ENCODE measurements at regions not wholly inside any gene's neighbourhood (a gene's known extent, or its start where the extent isn't known, plus 50 kb on each side); places are given as distances from the start of the nearest gene placed in this dataset.

DNA sequence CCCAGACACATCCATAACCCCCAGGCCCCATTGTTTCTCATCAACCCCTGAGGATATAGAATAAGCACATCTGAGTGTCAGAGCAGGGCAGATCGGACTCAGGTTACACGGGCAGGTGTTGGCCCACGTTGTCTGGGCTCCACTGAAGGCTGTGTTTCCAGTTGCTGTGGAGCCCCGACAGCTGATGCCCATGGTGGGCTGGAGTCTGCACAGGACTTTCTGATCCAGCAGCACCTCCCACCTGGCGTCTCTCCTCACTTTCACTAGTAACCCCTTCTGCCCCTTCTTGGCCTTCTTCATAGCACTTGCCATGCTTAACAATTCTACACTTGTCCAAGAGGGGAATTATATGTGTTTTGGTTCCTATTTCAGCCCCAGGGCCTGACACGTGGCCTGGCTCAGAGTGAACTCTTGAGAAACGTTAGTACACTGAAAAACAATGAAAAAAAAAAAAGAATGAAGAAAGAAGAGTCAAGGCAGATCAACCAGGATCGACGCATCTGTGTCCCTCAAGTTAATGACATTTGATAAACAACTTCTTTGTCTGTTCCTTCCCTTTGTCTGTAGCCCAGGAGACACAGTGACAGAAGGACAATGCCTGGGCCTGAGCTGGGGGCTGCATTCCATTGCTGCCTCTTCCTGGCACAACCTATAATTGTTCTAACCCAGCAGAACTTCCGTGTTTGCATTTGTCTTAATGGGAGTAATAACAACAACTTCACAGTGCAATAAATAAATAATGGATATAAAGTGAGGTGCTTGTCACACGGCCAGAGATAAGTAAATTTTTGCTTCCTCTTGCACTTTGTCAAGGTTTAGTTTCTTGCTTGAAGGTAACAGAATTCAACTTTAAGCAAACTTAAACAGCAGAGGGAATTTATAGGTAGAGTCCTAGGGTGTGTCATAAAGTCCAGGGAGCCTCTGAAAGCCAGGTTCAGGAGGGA lies 224.2 kb upstream of the SSTR4 start:
- Mint-ChIP-seq H3K4me1 (no peaks in the 10 kb centered on the region), H3K27me3 (no peaks in the 10 kb centered on the region), H3K9me3 (ENCODE audit: low read depth) (no peaks in the 10 kb centered on the region), H3K36me3 (ENCODE audit: low read depth) (no peaks in the 10 kb centered on the region), H3K27ac (no peak overlapping the region), H3K4me3 (no peak overlapping the region)
- ATAC-seq, result no peak
- no peak for DNase-seq
- ChIA-PET CTCF (no interaction called here), POLR2A (no interaction called here)
- intact Hi-C loops (cut with DNase I, micrococcal nuclease), result no loop called here

DNA sequence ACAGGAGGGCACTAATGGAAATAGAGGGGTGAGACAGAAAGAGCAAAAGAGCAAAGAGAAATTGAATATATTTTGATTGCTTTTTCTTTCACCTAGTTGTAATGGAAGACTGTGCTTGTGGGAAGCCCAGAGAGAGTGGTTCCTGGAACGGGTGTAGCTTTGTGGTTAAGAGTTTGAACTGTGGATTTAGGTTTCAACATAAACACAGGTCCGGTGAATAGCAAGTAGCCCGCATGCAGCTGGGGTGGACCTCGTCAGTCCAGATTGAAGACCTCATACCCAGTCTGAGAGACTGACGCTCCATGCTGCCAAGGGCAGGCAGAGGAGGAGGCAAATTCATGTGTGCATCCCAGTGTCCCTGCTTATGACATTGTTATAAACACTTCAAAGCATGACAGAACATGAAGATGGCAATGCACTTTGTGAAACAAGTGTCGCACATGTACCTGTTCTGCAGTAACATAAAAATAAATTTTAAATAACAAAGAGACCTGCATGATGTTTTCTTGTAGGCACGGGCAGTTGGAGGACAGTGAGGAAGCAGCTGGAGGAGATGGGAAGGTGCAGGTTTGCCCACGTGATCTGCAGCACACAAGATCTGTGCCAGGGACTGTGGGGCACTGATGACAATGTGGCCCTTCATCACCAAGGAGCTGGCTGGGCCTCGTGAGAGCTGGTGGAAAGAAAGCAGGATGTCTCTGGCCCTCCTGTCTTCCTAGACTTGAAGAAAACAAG lies 220.5 kb upstream of the SSTR4 start:
- ATAC-seq (no peak), DNase-seq (no peak)
- Mint-ChIP-seq H3K9me3 (ENCODE audit: low read depth) (no peaks in the 10 kb centered on the region), H3K27me3 (no peaks in the 10 kb centered on the region), H3K4me1 (no peaks in the 10 kb centered on the region), H3K4me3 (no peak overlapping the region), H3K36me3 (ENCODE audit: low read depth) (no peaks in the 10 kb centered on the region), H3K27ac (no peak overlapping the region)
- ChIA-PET POLR2A (no interaction called here), CTCF (interaction anchor here (0.6 kb wide), 1 partner anchor 290 kb away, joined by 4 read pairs; no protein-coding TSS in a partner anchor)
- intact Hi-C loops (cut with DNase I, micrococcal nuclease), result no loop called here

DNA sequence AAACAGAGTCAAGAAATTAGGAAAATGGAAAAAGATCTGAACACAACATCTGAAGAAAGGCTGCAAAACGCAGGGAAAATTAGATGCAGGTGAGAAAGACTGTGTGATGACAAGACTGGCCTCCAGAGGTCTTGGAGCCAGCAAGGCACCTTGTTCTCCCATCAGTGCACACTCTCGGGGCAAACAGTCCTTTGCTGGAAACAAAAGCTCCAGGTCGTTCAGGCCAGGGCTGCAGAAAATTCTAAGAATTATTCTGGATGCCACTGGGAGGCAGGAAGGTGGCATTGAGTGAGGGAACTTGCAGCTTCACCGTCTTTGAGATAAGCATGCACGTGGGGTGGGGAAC lies 219.9 kb upstream of the SSTR4 start:
- DNase-seq (no peak), ATAC-seq (no peak)
- intact Hi-C loops (cut with DNase I, micrococcal nuclease), result no loop called here
- ChIA-PET CTCF (interaction anchor here (0.6 kb wide), 1 partner anchor 289 kb away, joined by 4 read pairs; no protein-coding TSS in a partner anchor), POLR2A (no interaction called here)
- H3K4me1 Mint-ChIP-seq, result no peaks in the 10 kb centered on the region
- H3K36me3 Mint-ChIP-seq (ENCODE audit: low read depth), result no peaks in the 10 kb centered on the region
- no peak overlapping the region for H3K27ac Mint-ChIP-seq
- H3K9me3 Mint-ChIP-seq (ENCODE audit: low read depth), result no peaks in the 10 kb centered on the region
- H3K27me3 Mint-ChIP-seq, result no peaks in the 10 kb centered on the region
- no peak overlapping the region for H3K4me3 Mint-ChIP-seq

DNA sequence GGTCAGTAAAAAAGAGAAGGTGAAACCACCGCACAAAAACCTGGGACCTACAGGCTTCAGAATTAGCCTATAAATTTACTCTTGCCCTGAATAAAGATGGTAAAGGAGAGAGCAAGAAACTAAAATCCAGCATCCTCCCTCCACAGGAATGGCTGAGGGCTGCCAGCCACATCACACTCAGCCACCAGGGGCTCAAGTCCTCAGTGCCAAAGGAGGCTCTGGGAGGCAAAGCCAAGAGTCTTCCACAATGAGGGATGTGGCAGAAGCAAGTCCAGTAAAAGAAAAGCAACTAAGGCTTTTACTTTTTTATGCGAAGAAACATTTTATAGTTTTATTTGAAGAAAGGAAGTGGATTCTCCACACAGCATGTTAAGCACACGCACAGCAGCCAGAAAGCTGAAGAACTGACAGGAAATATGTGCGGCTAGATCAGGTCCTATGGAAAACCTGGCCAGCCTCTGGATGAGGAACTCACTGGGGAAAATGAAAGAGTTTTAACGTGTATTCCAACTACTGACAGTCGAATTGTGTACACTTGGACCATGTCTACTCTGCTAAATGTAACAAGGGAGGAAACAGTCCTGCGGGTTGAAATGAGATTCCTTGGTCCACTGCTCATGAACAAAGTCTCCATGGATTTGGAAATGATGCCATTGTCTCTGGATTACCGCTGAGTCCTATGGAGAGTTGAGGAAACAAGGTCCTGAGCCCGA lies 219.4 kb upstream of the SSTR4 start:
- intact Hi-C loops (cut with DNase I, micrococcal nuclease), result no loop called here
- CTCF ChIA-PET, result interaction anchor here (0.6 kb wide), 1 partner anchor 289 kb away, joined by 4 read pairs; no protein-coding TSS in a partner anchor
- POLR2A ChIA-PET, result no interaction called here
- Mint-ChIP-seq H3K27me3 (no peaks in the 10 kb centered on the region), H3K36me3 (ENCODE audit: low read depth) (no peaks in the 10 kb centered on the region), H3K27ac (no peak overlapping the region), H3K4me3 (no peak overlapping the region), H3K9me3 (ENCODE audit: low read depth) (no peaks in the 10 kb centered on the region), H3K4me1 (no peaks in the 10 kb centered on the region)
- no peak for DNase-seq
- no peak for ATAC-seq

DNA sequence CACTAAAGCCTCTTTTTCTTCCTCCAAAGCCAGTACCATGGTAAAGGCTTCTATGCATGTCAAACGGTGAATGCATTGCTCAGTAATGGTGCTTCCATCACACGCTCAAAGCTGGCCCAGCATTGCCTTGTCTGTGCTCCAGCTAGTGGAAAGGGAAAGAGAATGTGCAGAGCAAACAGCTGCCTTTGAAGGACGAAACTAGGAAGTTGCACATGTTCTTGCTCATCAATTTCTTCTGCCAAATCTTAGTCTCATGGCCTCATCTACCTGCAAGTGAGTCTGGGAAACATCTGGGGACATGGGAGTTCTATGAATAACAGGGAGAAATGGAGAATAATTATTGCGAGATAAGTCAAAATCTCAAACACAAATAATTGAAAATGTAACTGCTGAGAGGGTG lies 216.5 kb upstream of the SSTR4 start:
- Mint-ChIP-seq H3K9me3 (ENCODE audit: low read depth) (no peaks in the 10 kb centered on the region), H3K36me3 (ENCODE audit: low read depth) (no peaks in the 10 kb centered on the region), H3K4me3 (no peak overlapping the region), H3K27ac (no peak overlapping the region), H3K27me3 (no peaks in the 10 kb centered on the region), H3K4me1 (no peaks in the 10 kb centered on the region)
- POLR2A ChIA-PET, result no interaction called here
- no peak for DNase-seq
- no peak for ATAC-seq
- intact Hi-C loops (cut with DNase I, micrococcal nuclease), result no loop called here
- CTCF ChIA-PET, result interaction anchor here (1.1 kb wide), 1 partner anchor 480 kb away, joined by 3 read pairs; no protein-coding TSS in a partner anchor

DNA sequence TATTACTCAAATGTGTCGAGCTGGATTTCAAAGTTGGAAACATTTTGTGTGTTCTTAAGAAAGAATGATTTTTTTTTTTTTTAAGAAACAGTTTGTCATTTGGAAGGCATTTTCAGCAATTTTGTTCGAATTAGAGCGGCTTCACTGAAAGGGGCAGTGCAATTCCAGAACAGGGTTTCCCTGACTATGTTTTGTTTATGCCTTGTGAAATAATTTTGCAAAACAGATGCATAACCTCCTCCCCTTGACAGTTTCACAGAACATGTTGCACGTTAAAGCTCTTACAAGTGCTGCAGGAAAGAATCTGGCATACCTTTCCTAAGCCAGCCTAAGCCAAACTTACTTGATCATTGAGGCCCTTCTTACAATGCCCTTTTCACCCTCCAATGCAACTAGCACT lies 216.0 kb upstream of the SSTR4 start:
- ATAC-seq (no peak), DNase-seq (no peak)
- CTCF ChIA-PET, result interaction anchor here (1.1 kb wide), 1 partner anchor 481 kb away, joined by 3 read pairs; no protein-coding TSS in a partner anchor
- H3K9me3 Mint-ChIP-seq (ENCODE audit: low read depth), result no peaks in the 10 kb centered on the region
- H3K4me1 Mint-ChIP-seq, result no peaks in the 10 kb centered on the region
- no peaks in the 10 kb centered on the region for H3K27me3 Mint-ChIP-seq
- no peak overlapping the region for H3K4me3 Mint-ChIP-seq
- H3K36me3 Mint-ChIP-seq (ENCODE audit: low read depth), result no peaks in the 10 kb centered on the region
- intact Hi-C loops (cut with DNase I, micrococcal nuclease), result no loop called here
- H3K27ac Mint-ChIP-seq, result no peak overlapping the region
- POLR2A ChIA-PET, result no interaction called here

DNA sequence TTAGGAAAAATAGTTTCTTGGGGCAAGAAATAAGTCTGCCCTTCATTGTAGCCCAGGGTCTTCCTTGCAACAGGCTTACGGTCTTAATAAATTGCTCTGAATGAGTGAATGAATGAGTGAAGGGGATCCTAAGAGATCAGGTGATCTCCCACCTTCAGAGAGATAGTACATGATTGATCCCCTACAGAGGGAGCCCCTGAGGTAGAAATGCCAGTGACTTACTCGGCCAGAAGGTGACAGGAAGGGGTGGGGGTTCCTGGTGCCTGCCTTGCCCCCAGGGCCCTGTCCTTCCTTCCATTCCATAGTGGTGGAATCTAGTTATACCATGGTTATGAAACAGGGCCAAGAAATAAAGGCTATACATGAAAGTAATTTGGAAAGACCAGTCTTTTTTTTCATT lies 215.3 kb upstream of the SSTR4 start:
- H3K27me3 Mint-ChIP-seq, result no peaks in the 10 kb centered on the region
- H3K27ac Mint-ChIP-seq, result no peak overlapping the region
- H3K4me3 Mint-ChIP-seq, result no peak overlapping the region
- DNase-seq (no peak), ATAC-seq (no peak)
- no peaks in the 10 kb centered on the region for H3K36me3 Mint-ChIP-seq (ENCODE audit: low read depth)
- POLR2A ChIA-PET, result no interaction called here
- H3K4me1 Mint-ChIP-seq, result no peaks in the 10 kb centered on the region
- CTCF ChIA-PET, result no interaction called here
- intact Hi-C loops (cut with DNase I, micrococcal nuclease), result no loop called here
- H3K9me3 Mint-ChIP-seq (ENCODE audit: low read depth), result no peaks in the 10 kb centered on the region

DNA sequence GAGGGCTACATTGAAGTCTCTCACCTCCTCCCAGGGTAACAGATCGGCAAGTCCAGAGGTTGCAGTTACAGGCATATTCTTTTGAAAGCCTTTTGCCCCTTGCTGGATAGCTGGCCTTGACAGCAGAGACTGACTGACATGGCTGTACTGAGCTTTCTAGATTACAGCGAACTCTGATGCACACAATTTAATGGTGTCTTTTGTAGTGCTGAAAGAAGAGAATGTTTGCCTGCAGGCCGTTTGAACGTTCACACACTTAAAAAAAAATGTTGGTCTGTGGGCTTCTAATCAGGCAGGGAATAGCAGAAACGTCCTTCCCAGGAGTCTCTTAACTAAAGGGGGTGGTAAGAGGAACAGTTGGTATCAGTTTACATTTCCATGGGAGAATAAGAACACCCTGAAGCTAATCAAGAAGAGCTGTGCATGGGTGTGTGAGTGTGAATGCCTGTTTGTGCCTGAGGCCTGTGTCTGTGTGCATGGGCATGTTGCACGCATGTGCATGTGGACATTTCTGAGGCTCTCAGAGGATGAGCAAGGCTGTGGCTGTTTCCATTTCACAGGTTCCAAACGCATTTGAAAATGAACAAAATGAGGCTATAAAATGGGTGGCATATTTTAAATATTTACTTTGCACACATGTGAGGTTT lies 213.9 kb upstream of the SSTR4 start:
- ATAC-seq (no peak), DNase-seq (no peak)
- no peaks in the 10 kb centered on the region for H3K4me1 Mint-ChIP-seq
- CTCF ChIA-PET, result no interaction called here
- H3K9me3 Mint-ChIP-seq (ENCODE audit: low read depth), result no peaks in the 10 kb centered on the region
- H3K27ac Mint-ChIP-seq, result no peak overlapping the region
- POLR2A ChIA-PET, result no interaction called here
- intact Hi-C loops (cut with DNase I, micrococcal nuclease), result no loop called here
- no peaks in the 10 kb centered on the region for H3K36me3 Mint-ChIP-seq (ENCODE audit: low read depth)
- H3K27me3 Mint-ChIP-seq, result no peaks in the 10 kb centered on the region
- H3K4me3 Mint-ChIP-seq, result no peak overlapping the region

DNA sequence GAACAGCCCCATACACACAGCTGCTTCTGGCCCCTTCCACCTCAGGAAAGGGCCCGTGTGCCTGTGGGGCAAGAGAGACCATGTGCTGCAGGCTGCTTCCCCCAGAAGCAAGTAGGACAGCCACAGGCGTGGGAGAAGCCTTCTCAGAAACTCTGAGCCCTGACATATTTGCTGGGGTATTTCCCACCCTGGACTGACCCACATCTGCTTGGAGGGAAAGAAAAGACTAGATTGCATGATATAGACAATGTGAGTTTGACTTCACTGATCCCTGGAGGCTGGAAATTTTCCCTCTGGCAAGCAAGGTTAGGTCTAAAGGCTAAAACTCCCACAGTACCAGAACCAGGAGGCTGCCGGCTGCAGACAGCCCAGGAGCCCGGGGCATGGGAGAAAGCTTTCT lies 213.3 kb upstream of the SSTR4 start:
- no peaks in the 10 kb centered on the region for H3K27me3 Mint-ChIP-seq
- no peaks in the 10 kb centered on the region for H3K9me3 Mint-ChIP-seq (ENCODE audit: low read depth)
- CTCF ChIA-PET, result no interaction called here
- no peaks in the 10 kb centered on the region for H3K4me1 Mint-ChIP-seq
- H3K36me3 Mint-ChIP-seq (ENCODE audit: low read depth), result no peaks in the 10 kb centered on the region
- H3K27ac Mint-ChIP-seq, result no peak overlapping the region
- H3K4me3 Mint-ChIP-seq, result no peak overlapping the region
- no peak for DNase-seq
- ATAC-seq, result no peak
- POLR2A ChIA-PET, result no interaction called here
- intact Hi-C loops (cut with DNase I, micrococcal nuclease), result no loop called here

DNA sequence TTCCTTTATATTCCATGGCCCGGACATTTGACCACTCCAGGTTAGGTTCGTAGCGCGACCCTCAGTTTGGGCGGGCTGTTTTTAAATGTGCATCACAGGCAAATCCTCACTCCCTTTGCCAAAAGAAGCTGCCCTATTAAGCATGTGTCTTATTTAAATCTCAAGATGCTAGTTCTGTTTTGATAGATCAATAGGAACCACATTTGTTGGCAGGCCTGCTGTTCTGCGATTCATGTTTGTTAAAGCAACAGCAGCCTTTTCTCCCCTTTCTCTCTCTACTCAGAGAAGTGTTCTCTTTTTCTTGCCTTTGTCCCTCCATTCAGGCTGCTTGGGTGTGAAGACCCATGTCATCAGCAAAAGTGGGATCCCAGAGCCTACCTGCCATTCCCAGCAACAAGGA lies 212.0 kb upstream of the SSTR4 start:
- no peak overlapping the region for H3K27ac Mint-ChIP-seq
- intact Hi-C loops (cut with DNase I, micrococcal nuclease), result no loop called here
- no peaks in the 10 kb centered on the region for H3K9me3 Mint-ChIP-seq (ENCODE audit: low read depth)
- CTCF ChIA-PET, result no interaction called here
- no peaks in the 10 kb centered on the region for H3K36me3 Mint-ChIP-seq (ENCODE audit: low read depth)
- no peaks in the 10 kb centered on the region for H3K27me3 Mint-ChIP-seq
- ATAC-seq (no peak), DNase-seq (no peak)
- H3K4me1 Mint-ChIP-seq, result no peaks in the 10 kb centered on the region
- POLR2A ChIA-PET, result no interaction called here
- H3K4me3 Mint-ChIP-seq, result no peak overlapping the region

DNA sequence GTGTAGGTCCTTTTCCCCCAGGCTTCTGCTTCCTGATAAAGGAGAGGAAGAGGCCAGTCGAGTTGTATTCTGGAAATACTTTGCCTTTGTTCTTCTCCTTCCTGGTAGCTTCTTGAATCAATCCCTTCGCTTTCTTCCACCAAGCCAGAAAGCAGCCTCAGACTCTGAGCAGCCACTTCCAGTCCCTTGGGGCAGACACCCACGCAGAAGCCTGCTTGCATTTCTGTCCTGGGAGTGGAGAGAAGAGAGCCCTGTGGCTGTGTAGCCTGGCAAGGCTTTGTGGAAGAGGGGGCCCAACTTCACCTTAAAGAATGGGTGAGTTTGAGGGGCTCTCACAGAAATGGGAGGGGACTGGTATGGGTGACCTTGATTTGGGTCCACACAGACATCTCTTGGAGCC lies 211.0 kb upstream of the SSTR4 start:
- Mint-ChIP-seq H3K36me3 (ENCODE audit: low read depth) (no peaks in the 10 kb centered on the region), H3K27ac (no peak overlapping the region), H3K4me1 (no peaks in the 10 kb centered on the region), H3K4me3 (no peak overlapping the region), H3K27me3 (no peaks in the 10 kb centered on the region), H3K9me3 (ENCODE audit: low read depth) (no peaks in the 10 kb centered on the region)
- ATAC-seq (no peak), DNase-seq (no peak)
- ChIA-PET POLR2A (no interaction called here), CTCF (no interaction called here)
- intact Hi-C loops (cut with DNase I, micrococcal nuclease), result no loop called here
